CD1c-positive myeloid dendritic cell (primary cell): ENCODE measurements at regions not wholly inside any gene's neighbourhood (a gene's known extent, or its start where the extent isn't known, plus 50 kb on each side); places are given as distances from the start of the nearest gene placed in this dataset.
"Not testable (repeated sequence)": the region's sequence is repeated elsewhere in the genome, so short reads cannot be mapped to it uniquely, and the experiment has no call there.

ENCODE experiments used
- DNase-seq: peaks from one replicate; pipeline ENCODE4 v3.0.0-alpha.2; 2016; ENCODE audit errors: extremely low spot score

DNA sequence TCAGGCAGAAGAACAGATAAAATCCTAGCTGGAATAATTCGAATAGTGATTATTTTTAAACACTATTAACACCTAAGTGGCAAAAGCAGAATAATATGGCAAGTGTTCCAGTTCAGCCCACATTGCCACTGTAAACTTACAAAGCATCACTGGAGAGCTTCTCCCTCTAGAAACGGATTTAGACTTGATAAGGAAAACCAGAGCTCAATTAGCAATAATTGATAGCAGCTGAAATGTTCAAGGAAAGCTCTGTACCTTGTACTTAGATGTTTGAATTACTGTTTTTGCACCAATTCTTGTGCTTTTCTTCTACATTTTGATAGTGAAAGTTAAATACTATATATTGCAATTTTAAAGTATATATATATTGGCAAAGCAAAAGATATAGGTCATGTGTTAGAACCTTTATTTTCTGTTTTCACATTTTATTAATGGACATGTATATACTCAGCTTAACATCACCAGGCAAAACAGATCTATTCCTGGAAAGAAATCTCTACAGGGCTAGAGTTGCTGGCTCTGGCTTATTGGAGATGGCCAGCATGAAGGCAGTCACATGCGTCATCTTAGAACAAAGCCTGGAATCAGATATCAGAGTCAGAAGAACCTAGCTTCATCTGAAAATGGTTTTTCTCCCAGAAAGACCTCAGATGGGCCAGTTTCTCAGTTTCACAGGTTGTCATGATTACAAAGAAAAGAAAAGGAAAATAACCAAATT, 149.1 kb upstream of the CTAGE1 start:
- no peak for DNase-seq

DNA sequence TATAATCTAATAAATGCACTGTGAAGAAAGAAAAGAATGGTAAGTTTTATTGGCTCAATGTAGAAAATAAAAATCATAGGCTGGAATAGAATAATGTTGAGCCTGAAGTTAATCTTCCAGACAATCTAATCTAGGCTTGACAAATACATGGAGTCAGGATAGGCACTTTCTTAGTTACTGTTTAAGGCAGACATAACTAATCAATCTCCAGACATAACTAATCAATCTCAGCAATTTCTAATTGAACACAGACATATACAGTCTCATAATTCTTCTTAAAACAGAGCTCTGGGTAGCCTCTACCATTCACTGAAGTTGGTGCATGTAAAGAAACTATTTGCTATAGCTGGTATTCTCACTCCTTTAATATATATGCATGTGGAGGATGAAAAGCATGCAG, 150.1 kb upstream of the CTAGE1 start:
- no peak for DNase-seq

DNA sequence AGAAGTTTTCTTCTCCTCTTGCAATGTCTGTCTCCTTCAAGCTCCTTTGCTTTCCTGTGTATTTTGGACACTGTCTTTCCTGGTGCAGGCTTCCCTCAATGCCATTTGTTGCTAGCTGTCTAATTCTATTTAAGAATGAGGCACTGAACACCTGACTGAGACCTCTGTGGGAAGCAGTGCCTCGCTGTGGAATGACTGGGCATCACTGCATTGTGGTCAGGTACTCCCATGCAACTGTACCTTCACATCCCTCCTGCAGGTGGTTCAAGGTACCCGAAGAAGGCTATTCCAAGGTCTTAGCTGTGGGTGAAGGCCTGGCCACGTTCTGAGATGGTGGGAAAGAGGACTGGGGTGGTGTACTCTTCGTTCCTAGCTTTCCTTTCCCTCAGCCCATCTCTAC, 152.8 kb upstream of the CTAGE1 start:
- no peak for DNase-seq

DNA sequence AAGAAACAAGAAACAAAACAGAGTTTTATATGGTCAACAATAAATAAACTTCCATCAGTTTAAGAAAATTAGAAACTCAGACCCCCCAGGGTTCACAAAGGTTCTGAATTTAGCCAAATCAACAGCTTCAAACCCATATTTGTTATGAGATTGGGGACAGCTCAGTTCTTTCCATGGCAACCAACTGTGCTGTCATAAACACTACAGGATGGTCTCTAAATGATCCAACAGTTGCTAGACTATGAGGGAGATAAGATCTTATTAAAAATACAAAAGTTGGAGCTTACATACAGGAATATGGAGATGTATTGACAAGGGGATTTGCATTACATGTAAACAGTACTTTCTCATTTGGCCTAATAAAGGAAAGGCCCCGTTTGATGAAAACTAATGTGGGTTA, 154.6 kb upstream of the CTAGE1 start:
- DNase-seq = no peak

DNA sequence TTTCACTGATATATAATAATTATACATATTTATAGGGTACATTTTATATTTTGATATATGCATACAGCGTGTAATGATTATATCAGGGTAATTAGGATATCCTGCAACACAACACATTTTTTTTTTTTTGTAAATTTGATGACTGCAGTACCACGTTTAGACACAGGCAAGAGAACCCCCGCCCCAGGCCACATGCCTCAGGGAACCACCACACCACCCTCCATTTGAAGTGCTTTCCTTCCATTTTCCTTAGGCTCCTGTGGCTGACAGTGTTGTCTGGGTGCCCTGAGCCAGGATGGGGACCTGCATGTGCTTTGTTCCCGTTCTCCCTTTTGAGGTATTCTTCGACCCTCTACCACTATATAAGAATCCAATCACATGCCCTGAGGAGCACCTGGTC, 161.6 kb upstream of the CTAGE1 start:
- DNase-seq = no peak

DNA sequence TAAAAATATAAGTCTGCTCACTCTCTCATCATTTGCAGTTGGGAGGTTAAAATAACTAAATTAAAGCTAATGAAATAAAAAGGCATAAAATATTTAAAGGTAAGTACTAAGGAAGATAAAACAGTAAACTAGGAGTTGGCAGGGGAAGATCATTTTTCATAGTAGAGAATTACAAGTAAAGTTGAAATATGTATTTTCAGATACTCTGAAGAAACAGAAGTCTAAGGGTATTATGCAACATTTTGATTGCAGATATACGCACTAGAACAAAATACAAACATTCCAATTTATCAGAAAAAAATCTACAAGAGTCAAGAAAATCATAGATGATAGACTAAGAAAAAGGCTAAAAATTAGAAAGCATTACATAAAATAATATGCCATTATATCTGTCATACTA, 167.6 kb upstream of the CTAGE1 start:
- DNase-seq = no peak

DNA sequence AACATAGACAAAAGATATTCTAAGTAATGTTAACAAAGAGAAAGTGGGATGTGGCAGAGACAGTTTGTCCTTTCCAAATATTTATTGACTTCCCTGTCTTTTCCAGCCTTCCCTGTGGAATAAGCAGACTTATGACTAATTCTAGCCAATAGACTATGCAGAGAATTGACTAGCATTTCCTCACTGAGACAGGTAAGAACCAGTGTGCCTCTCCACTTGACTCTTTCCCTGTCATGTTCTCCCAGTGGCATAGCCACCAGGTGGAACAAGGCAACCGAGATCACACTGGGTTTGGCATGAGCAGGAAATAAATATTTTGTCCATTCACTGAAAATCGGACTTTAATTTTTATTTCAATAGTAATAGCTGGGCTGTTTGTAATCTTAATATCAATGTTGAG, 168.1 kb upstream of the CTAGE1 start:
- DNase-seq = no peak

DNA sequence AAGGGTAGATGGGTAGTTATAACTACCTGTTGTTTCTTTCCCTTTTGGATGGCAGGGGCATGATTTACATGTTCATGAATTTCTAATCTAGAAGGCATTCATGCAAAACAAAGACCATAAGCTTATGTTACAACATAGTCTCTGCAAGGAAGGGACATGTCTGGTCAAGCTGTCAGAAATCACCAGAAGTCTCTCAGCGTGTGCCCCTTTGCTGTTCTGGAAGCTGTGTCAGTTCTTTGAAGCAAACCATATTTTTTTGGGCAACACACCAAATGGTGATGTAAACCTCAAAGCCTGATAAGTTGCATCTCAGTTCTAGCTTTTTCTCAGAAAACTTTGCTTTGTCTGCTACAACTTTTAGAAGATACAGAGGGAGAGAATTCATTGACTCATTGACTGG, 173.5 kb upstream of the CTAGE1 start:
- no peak for DNase-seq

DNA sequence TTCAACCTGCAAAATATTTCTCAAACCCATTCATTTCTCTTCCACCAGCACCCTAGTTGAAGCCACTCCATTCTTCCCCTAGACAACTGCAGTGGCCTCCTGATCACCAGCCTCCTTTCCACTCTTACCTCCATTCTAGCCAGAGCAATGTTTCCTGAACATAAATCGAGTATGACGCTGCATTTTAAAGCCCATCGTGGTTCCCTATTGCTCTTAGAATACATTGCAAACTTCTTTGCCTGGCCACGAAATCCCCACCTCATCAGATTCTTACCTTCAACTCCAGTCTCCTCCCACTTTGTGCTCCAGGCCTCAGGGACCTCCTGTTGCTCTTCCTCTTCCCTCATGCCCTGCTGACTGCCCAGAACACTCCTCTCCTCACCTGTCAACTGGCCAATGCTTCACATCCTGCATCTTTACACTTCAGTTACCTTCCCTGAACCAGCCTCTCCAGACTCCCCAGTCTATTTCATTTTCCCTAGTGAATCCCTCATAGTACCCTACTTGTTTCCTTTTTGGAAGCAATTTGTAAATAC, 176.5 kb upstream of the CTAGE1 start:
- DNase-seq = no peak

DNA sequence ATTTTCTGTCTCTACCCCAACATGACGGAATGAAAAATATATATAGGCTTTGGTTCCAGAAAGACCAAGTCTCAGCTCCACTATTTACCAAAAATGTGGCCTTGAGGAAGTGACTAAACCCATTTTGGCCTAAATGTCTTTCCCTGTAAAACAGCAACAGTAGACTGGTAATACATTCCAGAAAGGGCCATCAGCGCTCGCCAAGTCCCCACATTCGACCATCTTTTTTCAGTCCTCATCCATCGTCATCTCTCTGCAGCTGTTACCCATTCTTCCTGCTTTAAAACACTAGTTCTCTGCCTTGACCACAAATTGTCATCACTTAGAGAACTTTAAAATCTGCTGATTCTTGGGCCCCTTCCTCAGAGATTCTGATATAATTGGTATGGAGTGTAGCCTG, 183.8 kb upstream of the CTAGE1 start:
- DNase-seq = no peak

DNA sequence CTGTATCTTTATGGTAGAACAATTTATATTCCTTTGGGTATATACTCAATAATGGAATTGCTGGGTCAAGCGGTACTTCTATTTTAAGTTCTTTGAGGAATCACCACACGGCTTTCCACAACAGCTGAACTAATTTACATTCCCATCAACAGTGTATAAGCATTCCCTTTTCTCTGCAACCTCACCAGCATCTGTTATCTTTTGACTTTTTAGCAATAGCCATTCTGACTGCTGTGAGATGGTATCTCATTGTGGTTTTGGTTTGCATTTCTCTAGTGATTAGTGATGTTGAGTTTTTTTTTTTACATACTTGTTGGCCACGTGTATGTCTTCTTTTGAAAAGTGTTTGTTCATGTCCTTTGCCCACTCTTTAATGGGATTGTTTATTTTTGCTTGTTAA, 184.7 kb upstream of the CTAGE1 start:
- not testable (repeated sequence) for DNase-seq

DNA sequence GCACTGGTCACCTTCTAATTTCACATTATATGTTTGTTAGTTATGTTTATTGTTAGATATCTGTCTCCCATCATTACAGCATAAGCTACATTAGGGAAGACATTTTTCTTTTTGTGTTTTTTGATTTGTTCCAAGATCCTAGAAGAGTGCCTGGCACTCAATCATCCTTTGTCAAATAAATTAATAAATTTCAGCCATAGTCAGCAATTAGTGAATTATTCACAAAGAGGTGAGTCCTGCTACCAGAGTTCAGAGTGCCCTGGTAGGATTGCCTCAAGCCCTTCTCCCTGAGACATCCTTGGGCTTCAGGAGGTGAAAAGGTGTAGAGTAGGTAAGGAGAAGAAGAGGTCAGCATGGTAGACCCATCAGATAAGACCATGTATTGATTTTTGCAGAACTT, 186.2 kb upstream of the CTAGE1 start:
- no peak for DNase-seq

DNA sequence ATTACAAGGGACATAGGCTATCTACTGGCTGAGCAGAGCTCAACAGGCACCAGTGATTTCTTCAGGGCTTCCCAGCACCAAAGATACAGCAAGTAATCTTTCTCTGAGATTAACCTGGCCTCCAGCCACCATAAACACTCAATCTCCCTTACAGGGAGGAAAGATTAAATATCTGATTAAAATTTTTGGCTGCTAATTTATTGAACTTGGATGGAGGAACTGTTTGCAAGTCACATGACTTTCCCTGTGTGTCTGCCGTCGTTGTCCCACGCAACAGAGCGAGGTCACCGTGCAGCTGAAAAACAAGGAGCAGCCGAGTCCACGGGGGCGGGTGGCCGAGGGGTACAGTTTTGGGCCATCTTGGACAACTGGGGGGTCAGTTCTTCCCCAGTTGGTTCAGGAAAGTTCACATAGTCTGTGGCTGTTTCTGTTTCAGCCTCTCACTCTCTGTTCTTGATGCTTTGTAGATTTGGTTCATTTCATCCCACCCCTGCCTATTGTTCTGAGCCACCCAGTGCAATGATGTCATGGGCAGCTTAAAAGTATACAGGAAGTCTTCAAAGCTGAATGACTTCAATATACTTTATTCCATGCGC, 186.8 kb upstream of the CTAGE1 start:
- no peak for DNase-seq

DNA sequence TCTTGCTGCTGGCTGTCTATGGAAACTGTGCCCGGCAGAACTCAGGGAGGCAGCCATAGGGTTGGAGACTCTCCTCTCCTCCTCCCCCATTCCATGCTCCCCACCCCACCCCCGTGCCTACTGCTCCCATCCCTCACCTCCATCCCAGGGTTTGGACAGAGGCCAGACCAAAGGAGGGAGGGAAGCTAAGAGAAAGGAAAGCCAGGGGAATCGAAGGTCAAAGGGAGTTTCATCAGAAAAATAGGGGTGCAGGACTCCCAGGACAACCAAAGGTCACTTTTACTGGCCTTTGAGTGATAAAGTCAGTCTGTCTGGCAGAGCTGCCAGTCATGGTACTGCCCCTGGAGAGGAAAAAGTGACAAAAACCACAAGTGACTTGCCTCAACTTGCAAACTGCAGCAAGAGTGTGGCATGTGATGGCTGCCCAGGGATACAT, 187.3 kb upstream of the CTAGE1 start:
- no peak for DNase-seq

DNA sequence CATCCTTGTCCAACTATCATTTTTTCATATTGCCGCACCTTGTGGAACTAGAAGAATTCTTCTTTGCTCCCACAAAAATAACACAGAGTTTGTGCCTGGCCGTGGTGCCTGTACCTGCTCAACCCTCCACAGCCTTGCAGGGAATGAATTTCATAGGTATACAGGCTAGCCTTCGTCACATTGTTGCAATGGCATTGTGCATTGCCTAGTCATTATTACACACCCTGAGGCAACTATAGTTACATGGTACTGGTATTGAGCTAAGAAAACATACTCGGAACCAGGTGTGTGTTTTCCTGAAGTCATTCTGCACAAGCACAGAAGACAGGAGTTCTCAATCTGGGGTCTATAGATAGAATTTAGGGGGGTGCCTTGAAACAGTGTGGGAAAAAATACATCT, 188.0 kb upstream of the CTAGE1 start:
- DNase-seq = no peak

DNA sequence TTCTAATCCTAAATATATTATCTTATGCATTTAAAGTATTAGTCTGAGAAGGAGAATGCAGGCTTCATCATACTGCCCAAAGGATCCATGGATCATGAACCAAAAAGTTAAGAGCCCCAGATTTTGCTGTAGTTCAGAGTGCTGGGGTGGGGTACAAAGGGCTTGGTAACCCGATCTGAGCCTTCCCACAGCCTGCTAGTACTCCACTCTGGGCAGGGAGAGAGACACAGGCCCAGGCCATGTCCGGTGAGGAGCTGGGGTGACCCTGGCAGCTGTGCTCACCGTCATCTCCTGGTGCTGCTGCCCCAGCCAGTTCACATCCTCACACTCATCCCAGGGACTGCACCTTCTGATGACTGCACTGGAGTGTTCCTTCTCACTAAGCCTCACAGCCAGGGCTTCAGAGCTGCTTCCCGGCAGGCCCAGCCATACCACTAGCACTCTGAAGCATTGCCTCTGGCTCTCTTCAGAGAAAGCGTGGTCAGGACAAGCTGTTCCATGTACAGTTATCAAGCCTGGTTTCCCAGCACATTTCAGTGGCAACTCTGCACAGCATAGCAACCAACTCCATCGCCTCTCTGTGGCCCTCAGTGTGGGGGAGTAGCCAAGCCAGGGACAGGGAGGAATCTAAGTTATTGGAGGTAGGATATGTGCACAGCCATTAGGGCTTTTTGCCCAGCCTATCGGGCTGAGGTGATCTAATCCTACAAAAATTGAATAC, 189.0 kb upstream of the CTAGE1 start:
- no peak for DNase-seq

DNA sequence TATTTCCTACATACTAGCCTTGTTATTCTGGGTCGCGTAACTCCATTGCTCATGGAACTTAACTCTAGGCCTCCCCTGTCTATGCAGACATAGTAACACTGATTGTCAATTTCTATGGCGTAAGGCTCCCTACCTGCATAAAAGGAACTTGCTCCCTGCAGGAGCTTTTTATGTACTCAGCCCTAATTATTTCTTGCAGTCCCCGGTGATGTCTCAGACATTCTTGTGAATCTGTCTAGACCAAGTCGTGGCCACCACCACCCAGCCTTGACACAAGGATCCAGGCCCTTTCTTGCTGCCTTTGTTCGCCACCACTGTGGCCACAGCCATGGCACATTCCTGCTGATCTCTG, 189.5 kb upstream of the CTAGE1 start:
- DNase-seq = no peak

DNA sequence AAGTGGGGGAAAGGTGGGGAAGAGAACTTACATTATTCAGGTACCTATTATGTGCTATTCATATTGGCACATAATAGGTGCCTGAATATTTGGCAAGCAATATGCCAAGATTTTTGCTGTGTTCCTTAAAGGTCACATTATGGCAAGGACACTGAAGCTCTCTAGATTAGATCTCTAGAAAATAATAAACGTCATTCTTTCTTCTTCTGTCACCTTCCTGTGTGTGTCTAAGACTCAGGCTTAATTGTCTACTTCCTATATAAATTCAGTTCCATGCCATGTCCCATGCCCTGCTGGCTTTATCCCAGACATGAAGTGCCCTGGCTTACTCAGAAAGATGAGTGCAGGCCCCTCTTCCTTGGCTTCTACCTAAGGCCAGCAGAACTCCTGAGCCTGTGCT, 191.1 kb upstream of the CTAGE1 start:
- DNase-seq = no peak

DNA sequence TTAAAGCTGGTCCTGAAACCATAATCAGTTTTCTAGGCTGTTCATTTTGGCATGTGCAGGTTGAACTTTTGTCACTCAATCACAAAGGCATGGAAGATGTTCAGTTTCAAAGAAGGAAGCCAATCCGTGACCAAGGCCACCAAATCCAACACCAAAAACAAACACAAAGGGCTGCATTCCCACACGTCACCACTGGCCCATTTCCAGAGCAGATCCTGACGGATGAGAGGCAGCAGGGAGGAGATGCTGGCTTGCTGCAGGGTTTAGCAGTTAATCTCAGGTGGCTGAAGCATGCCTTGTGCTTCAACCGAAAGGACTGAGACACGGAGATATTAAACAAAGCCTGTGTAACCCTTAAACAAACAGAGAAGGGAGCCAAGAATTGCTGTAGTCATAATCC, 191.9 kb upstream of the CTAGE1 start:
- DNase-seq = no peak

DNA sequence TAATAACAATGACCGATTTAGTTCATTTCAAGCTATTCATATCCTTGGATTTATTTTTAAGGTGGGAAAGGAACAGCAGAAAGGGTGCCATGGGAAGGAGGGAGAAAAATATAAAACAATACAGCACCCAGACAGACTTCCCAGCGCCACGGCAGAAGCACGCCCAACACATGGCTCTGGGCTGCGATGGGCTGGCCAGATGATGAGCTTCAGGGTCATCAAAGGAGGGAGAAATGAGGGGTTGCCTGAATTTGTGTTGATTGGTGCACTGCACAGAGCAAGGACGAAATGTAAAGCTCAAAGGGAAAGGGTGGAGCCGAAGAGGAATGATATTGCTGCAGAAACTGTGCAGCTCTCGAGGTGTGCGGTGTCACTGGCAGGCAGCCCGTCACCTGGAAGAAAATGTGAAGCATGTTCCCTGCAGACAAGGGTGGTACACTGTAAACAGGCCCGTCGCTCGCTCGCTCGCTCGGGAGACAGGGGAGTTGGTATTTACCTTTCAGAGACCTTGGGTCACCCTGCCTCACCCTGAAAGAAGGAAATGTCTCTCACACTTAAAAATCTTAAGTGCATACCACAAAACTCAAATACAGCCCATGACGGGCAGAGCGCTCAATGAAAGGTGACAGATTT, 195.5 kb upstream of the CTAGE1 start:
- DNase-seq = no peak

DNA sequence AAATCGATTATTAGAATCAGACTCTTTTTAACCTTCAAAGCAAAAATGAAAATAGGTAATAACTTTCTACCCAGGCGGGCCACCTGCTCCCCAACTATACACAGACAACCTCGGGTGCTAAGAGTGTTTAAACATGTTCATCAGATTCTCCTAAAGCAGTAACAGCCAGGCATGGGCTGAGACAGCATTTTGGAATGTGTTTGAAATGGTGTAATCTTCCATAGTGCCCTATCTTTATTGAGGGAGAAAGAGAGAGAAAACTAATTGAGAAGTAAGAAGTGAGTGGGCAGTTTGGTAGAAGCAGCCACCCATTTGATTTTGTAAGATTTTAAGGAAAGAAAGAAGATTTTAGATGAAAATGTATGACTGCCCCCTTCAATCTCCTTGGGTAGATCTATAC, 196.1 kb upstream of the CTAGE1 start:
- DNase-seq = no peak

DNA sequence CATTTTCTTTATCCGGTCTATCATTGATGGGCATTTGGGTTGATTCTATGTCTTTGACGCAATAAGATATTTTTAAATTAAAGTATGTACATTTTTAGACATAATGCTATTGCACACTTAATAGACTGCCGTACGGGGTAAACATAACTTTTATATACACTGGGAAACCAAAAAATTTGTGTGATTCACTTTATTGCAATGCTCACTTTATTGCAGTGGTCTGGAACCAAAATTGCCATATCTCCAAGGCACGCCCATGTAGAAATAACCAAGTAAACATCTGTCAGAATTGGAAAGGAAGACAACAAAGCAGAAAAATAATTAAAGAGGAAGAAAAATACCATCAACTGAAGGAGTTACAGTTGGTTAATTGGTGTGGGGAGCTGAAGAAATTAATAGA, 205.8 kb upstream of the CTAGE1 start:
- DNase-seq = no peak

DNA sequence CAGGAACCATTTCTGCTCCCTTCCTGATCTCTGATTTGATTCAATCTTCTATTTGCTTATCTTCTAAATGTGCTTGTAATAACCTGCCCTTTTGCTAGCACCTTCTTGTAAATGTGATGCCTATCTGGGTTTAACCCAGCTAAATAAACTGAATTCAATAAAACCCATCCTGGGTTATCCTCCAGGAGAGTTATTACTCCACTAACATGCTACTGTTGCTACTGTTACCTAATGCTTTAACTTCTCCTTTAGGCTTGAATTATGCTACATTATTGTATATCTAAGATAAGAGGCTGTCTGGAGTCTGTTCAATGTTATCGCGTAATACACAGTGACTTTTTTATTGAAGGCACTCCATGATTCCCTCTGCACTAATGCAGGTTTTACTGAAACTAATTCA, 206.5 kb upstream of the CTAGE1 start:
- no peak for DNase-seq
